ENCODE measurements at regions not wholly inside any gene's neighbourhood (a gene's known extent, or its start where the extent isn't known, plus 50 kb on each side); places are given as distances from the start of the nearest gene placed in this dataset.

DNA sequence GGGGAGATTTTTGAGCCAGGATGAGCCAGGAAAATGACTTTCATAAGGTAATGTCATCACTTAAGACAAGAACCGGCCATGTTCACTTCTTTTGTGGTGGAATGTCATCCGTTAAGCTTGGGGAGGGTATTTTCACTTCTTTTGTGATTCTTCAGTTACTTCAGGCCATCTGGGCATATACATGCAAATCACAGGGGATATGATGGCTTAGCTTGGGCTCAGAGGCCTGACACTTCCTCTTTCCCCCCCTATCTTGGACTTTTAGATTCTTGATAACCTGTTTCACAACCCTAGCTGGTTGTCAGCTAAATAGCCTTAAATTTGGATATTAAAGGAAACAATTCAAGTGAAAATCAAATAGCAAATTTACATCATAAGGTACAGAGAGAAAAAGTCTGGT is 986.0 kb downstream of the NLGN4Y start:
- ATAC-seq = peak; percentile 58

More for the DNA sequence above, 986.0 kb downstream of the NLGN4Y start:
- TF ChIP-seq, protein P1, sequence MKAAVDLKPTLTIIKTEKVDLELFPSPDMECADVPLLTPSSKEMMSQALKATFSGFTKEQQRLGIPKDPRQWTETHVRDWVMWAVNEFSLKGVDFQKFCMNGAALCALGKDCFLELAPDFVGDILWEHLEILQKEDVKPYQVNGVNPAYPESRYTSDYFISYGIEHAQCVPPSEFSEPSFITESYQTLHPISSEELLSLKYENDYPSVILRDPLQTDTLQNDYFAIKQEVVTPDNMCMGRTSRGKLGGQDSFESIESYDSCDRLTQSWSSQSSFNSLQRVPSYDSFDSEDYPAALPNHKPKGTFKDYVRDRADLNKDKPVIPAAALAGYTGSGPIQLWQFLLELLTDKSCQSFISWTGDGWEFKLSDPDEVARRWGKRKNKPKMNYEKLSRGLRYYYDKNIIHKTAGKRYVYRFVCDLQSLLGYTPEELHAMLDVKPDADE (IDR thresholded peaks at IDR 0.05) = no peak
- TF ChIP-seq, protein P2, sequence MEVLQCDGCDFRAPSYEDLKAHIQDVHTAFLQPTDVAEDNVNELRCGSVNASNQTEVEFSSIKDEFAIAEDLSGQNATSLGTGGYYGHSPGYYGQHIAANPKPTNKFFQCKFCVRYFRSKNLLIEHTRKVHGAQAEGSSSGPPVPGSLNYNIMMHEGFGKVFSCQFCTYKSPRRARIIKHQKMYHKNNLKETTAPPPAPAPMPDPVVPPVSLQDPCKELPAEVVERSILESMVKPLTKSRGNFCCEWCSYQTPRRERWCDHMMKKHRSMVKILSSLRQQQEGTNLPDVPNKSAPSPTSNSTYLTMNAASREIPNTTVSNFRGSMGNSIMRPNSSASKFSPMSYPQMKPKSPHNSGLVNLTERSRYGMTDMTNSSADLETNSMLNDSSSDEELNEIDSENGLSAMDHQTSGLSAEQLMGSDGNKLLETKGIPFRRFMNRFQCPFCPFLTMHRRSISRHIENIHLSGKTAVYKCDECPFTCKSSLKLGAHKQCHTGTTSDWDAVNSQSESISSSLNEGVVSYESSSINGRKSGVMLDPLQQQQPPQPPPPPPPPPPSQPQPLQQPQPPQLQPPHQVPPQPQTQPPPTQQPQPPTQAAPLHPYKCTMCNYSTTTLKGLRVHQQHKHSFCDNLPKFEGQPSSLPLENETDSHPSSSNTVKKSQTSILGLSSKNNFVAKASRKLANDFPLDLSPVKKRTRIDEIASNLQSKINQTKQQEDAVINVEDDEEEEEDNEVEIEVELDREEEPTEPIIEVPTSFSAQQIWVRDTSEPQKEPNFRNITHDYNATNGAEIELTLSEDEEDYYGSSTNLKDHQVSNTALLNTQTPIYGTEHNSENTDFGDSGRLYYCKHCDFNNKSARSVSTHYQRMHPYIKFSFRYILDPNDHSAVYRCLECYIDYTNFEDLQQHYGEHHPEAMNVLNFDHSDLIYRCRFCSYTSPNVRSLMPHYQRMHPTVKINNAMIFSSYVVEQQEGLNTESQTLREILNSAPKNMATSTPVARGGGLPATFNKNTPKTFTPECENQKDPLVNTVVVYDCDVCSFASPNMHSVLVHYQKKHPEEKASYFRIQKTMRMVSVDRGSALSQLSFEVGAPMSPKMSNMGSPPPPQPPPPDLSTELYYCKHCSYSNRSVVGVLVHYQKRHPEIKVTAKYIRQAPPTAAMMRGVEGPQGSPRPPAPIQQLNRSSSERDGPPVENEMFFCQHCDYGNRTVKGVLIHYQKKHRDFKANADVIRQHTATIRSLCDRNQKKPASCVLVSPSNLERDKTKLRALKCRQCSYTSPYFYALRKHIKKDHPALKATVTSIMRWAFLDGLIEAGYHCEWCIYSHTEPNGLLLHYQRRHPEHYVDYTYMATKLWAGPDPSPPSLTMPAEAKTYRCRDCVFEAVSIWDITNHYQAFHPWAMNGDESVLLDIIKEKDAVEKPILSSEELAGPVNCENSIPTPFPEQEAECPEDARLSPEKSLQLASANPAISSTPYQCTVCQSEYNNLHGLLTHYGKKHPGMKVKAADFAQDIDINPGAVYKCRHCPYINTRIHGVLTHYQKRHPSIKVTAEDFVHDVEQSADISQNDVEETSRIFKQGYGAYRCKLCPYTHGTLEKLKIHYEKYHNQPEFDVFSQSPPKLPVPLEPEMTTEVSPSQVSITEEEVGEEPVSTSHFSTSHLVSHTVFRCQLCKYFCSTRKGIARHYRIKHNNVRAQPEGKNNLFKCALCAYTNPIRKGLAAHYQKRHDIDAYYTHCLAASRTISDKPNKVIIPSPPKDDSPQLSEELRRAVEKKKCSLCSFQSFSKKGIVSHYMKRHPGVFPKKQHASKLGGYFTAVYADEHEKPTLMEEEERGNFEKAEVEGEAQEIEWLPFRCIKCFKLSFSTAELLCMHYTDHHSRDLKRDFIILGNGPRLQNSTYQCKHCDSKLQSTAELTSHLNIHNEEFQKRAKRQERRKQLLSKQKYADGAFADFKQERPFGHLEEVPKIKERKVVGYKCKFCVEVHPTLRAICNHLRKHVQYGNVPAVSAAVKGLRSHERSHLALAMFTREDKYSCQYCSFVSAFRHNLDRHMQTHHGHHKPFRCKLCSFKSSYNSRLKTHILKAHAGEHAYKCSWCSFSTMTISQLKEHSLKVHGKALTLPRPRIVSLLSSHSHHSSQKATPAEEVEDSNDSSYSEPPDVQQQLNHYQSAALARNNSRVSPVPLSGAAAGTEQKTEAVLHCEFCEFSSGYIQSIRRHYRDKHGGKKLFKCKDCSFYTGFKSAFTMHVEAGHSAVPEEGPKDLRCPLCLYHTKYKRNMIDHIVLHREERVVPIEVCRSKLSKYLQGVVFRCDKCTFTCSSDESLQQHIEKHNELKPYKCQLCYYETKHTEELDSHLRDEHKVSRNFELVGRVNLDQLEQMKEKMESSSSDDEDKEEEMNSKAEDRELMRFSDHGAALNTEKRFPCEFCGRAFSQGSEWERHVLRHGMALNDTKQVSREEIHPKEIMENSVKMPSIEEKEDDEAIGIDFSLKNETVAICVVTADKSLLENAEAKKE (CRISPR knock-in tag; IDR thresholded peaks at IDR 0.05) = peak; percentile 22; the same call in 1 of the 2 replicates
- Histone ChIP-seq H3K4me3 (0 out of 2 replicates have a peak overlapping the region, but pooled peaks have one; percentile 4), H3K9me2 (ENCODE audit: insufficient read depth) (0 out of 2 replicates have a peak, but pooled peaks cover 5% of the 10 kb centered on the region), H3K36me3 (ENCODE audit: insufficient read depth) (no peaks in the 10 kb centered on the region), H3K4me1 (ENCODE audit: insufficient read depth) (peaks cover 13% of the 10 kb centered on the region), H2AFZ (no peak overlapping the region), H3K4me2 (peak overlapping the region; percentile 33; the same call in 1 of the 2 replicates), H3K27me3 (ENCODE audit: insufficient read depth) (no peaks in the 10 kb centered on the region), H4K20me1 (replicated peaks; ENCODE audit: insufficient read depth) (no peaks in the 10 kb centered on the region), H3K79me2 (replicated peaks; ENCODE audit: insufficient read depth) (no peaks in the 10 kb centered on the region), H3F3A (replicated peaks; ENCODE audit: low read depth) (no peaks in the 10 kb centered on the region), H3K27ac (ENCODE audit: low read depth) (peak overlapping the region; percentile 92)
- peak; percentile 62 for DNase-seq (ENCODE audit: low spot score)
- Mint-ChIP-seq H3K4me3 (peak overlapping the region; percentile 33; the same call in 2 of the 3 replicates), H3K9me3 (peaks cover 38% of the 10 kb centered on the region), H3K4me1 (peaks cover 37% of the 10 kb centered on the region), H3K27me3 (ENCODE audit: insufficient read depth, low read depth, poor library complexity) (peaks cover 7% of the 10 kb centered on the region), H3K36me3 (ENCODE audit: low read depth) (peaks cover 36% of the 10 kb centered on the region), H3K27ac (peak overlapping the region; percentile 96)
